Kidney epithelial cell (primary cell): ENCODE measurements at regions not wholly inside any gene's neighbourhood (a gene's known extent, or its start where the extent isn't known, plus 50 kb on each side); places are given as distances from the start of the nearest gene placed in this dataset.

ENCODE experiments used
- DNase-seq: peaks from one replicate; pipeline ENCODE4 v3.0.0-alpha.2; 2010; ENCODE audit warnings: low read depth
- H3K27me3 ChIP-seq: 2 replicates; pipeline ENCODE4 v1.6.0; 2011; ENCODE audit warnings: low read length; ENCODE audit not compliant: control insufficient read depth, insufficient read depth
- H3K36me3 ChIP-seq: 2 replicates; pipeline ENCODE4 v1.5.1; 2011; ENCODE audit warnings: low read length; ENCODE audit not compliant: control insufficient read depth, insufficient read depth
- H3K4me3 ChIP-seq: 2 replicates; pipeline ENCODE4 v1.5.1; 2011; ENCODE audit warnings: low read depth, mild to moderate bottlenecking, control low read depth, low read length
- CTCF ChIP-seq: IDR thresholded peaks from 2 replicates; pipeline ENCODE4 v1.5.1; 2011; ENCODE audit warnings: mild to moderate bottlenecking, moderate library complexity, low read length, control low read depth, inconsistent platforms; ENCODE audit not compliant: insufficient read depth, poor library complexity, severe bottlenecking

GRCh38 chr6:1080453-1081337, 231.2 kb upstream of the FOXQ1 start:
- H3K4me3 ChIP-seq = no peak overlapping the region
- peaks cover 2% of the 10 kb centered on the region for H3K27me3 ChIP-seq

GRCh38 chr6:1079525-1079924, 232.4 kb upstream of the FOXQ1 start:
- H3K27me3 ChIP-seq = peaks cover 2% of the 10 kb centered on the region
- H3K36me3 ChIP-seq = no peaks in the 10 kb centered on the region
- H3K4me3 ChIP-seq = no peak overlapping the region
- DNase-seq = peak; percentile 45
- TF ChIP-seq CTCF = no peak

More at GRCh38 chr6:1080453-1081337, 231.2 kb upstream of the FOXQ1 start:
- no peaks in the 10 kb centered on the region for H3K36me3 ChIP-seq
- DNase-seq = no peak
- no peak for TF ChIP-seq CTCF

- DNase-seq = no peak
- no peak for TF ChIP-seq CTCF
- H3K36me3 ChIP-seq = no peaks in the 10 kb centered on the region
- no peak overlapping the region for H3K4me3 ChIP-seq
- peaks cover 2% of the 10 kb centered on the region for H3K27me3 ChIP-seq
Measured at GRCh38 chr6:1077478-1078416, 234.2 kb upstream of the FOXQ1 start.

GRCh38 chr6:1076531-1077459, 235.1 kb upstream of the FOXQ1 start:
- Histone ChIP-seq H3K27me3 (peaks cover 2% of the 10 kb centered on the region), H3K36me3 (no peaks in the 10 kb centered on the region), H3K4me3 (no peak overlapping the region)
- TF ChIP-seq CTCF = no peak
- no peak for DNase-seq

- peaks cover 2% of the 10 kb centered on the region for H3K27me3 ChIP-seq
- no peak overlapping the region for H3K4me3 ChIP-seq
- DNase-seq = no peak
- TF ChIP-seq CTCF = no peak
- H3K36me3 ChIP-seq = no peaks in the 10 kb centered on the region
Measured at GRCh38 chr6:1075880-1076279, 236.0 kb upstream of the FOXQ1 start.
